Subcutaneous abdominal adipose tissue (tissue), 5 donors: ENCODE measurements at regions not wholly inside any gene's neighbourhood (a gene's known extent, or its start where the extent isn't known, plus 50 kb on each side); places are given as distances from the start of the nearest gene placed in this dataset.

Experiments used
- H3K27ac ChIP-seq: one replicate; pipeline ENCODE4 v1.7.0; 2013; ENCODE audit warnings: low read depth, mild to moderate bottlenecking, inconsistent platforms, low read length, moderate library complexity
- H3K27me3 ChIP-seq, 5 donors: one replicate each; pipeline ENCODE4 v1.7.0; 2013; ENCODE audit warnings: low read length in 5 of 5, inconsistent platforms in 1 of 5; ENCODE audit not compliant: control insufficient read depth in 5 of 5, insufficient read depth in 4 of 5
- H3K36me3 ChIP-seq, 5 donors: one replicate each; pipeline ENCODE4 v1.7.0; 2013; ENCODE audit warnings: low read length in 5 of 5; ENCODE audit not compliant: control insufficient read depth in 5 of 5, insufficient read depth in 5 of 5
- H3K4me1 ChIP-seq, 5 donors: one replicate each; pipeline ENCODE4 v1.7.0; 2013; ENCODE audit warnings: low read length in 5 of 5, mild to moderate bottlenecking in 3 of 5, moderate library complexity in 1 of 5; ENCODE audit not compliant: control insufficient read depth in 5 of 5, insufficient read depth in 5 of 5
- H3K4me3 ChIP-seq, 5 donors: one replicate each; pipeline ENCODE4 v1.7.0; 2013; ENCODE audit warnings: low read length in 5 of 5, low read depth in 1 of 5
- H3K9ac ChIP-seq, 5 donors: one replicate each; pipeline ENCODE4 v1.7.0; 2013; ENCODE audit warnings: low read length in 5 of 5, mild to moderate bottlenecking in 4 of 5, moderate library complexity in 3 of 5
- H3K9me3 ChIP-seq, 5 donors: one replicate each; pipeline ENCODE4 v1.7.0; 2013; ENCODE audit warnings: low read length in 5 of 5; ENCODE audit not compliant: control insufficient read depth in 5 of 5
- donor health status: healthy.
- donor health status: healthy.
- donor health status: healthy.
- donor health status: healthy.
- donor health status: healthy.

GRCh38 chr2:236815746-236816145 lies 246.1 kb downstream of the ACKR3 start:
- no peaks in the 10 kb centered on the region for H3K27me3 ChIP-seq
- H3K4me1 ChIP-seq = peaks cover 0 to 10% (median 4%) of the 10 kb centered on the region in 5 donors
- no peaks in the 10 kb centered on the region for H3K36me3 ChIP-seq
- H3K9ac ChIP-seq = no peak overlapping the region
- no peak overlapping the region for H3K27ac ChIP-seq
- no peak overlapping the region for H3K4me3 ChIP-seq
- H3K9me3 ChIP-seq = no peaks in the 10 kb centered on the region

GRCh38 chr2:236816197-236817170 lies 246.9 kb downstream of the ACKR3 start:
- H3K4me1 ChIP-seq = peaks cover 0 to 10% (median 4%) of the 10 kb centered on the region in 5 donors
- no peaks in the 10 kb centered on the region for H3K36me3 ChIP-seq
- H3K4me3 ChIP-seq = no peak overlapping the region
- H3K27me3 ChIP-seq = no peaks in the 10 kb centered on the region
- peaks cover 0 to 5% (median 4%) of the 10 kb centered on the region in 5 donors for H3K9me3 ChIP-seq
- H3K9ac ChIP-seq = no peak overlapping the region
- no peak overlapping the region for H3K27ac ChIP-seq

GRCh38 chr2:236818281-236819045 lies 248.8 kb downstream of the ACKR3 start:
- H3K9ac ChIP-seq = no peak overlapping the region
- no peak overlapping the region for H3K4me3 ChIP-seq
- peaks cover 0 to 10% (median 4%) of the 10 kb centered on the region in 5 donors for H3K4me1 ChIP-seq
- H3K27ac ChIP-seq = no peak overlapping the region
- peaks cover 0 to 14% (median 12%) of the 10 kb centered on the region in 5 donors for H3K9me3 ChIP-seq
- no peaks in the 10 kb centered on the region for H3K27me3 ChIP-seq
- H3K36me3 ChIP-seq = no peaks in the 10 kb centered on the region

GRCh38 chr2:236819275-236820002 lies 249.8 kb downstream of the ACKR3 start:
- Histone ChIP-seq H3K9ac (no peak overlapping the region), H3K27me3 (no peaks in the 10 kb centered on the region), H3K4me3 (no peak overlapping the region), H3K9me3 (peaks cover 0 to 14% (median 12%) of the 10 kb centered on the region in 5 donors), H3K36me3 (no peaks in the 10 kb centered on the region), H3K4me1 (peaks cover 0 to 10% (median 4%) of the 10 kb centered on the region in 5 donors), H3K27ac (no peak overlapping the region)

- H3K36me3 ChIP-seq = no peaks in the 10 kb centered on the region
- H3K9ac ChIP-seq = no peak overlapping the region
- peaks cover 0 to 14% (median 12%) of the 10 kb centered on the region in 5 donors for H3K9me3 ChIP-seq
- no peak overlapping the region for H3K4me3 ChIP-seq
- H3K27me3 ChIP-seq = no peaks in the 10 kb centered on the region
- peaks cover 0 to 10% (median 4%) of the 10 kb centered on the region in 5 donors for H3K4me1 ChIP-seq
- no peak overlapping the region for H3K27ac ChIP-seq
Observed at GRCh38 chr2:236820763-236821344, 251.2 kb downstream of the ACKR3 start.

GRCh38 chr2:236823041-236823629 lies 253.5 kb downstream of the ACKR3 start:
- H3K27ac ChIP-seq = no peak overlapping the region
- no peak overlapping the region for H3K4me3 ChIP-seq
- H3K36me3 ChIP-seq = no peaks in the 10 kb centered on the region
- no peak overlapping the region for H3K9ac ChIP-seq
- H3K27me3 ChIP-seq = no peaks in the 10 kb centered on the region
- peaks cover 0 to 14% (median 12%) of the 10 kb centered on the region in 5 donors for H3K9me3 ChIP-seq
- H3K4me1 ChIP-seq = peaks cover 2 to 19% (median 16%) of the 10 kb centered on the region in 5 donors

- peaks cover 2 to 19% (median 11%) of the 10 kb centered on the region in 5 donors for H3K4me1 ChIP-seq
- no peak overlapping the region for H3K4me3 ChIP-seq
- H3K9ac ChIP-seq = no peak overlapping the region
- no peak overlapping the region for H3K27ac ChIP-seq
- H3K27me3 ChIP-seq = no peaks in the 10 kb centered on the region
- peaks cover 0 to 14% (median 12%) of the 10 kb centered on the region in 5 donors for H3K9me3 ChIP-seq
- no peaks in the 10 kb centered on the region for H3K36me3 ChIP-seq
Observed at GRCh38 chr2:236823963-236824362, 254.3 kb downstream of the ACKR3 start.

GRCh38 chr2:236824836-236825235 lies 255.2 kb downstream of the ACKR3 start:
- no peaks in the 10 kb centered on the region for H3K27me3 ChIP-seq
- no peaks in the 10 kb centered on the region for H3K36me3 ChIP-seq
- no peak overlapping the region for H3K27ac ChIP-seq
- peaks cover 0 to 14% (median 12%) of the 10 kb centered on the region in 5 donors for H3K9me3 ChIP-seq
- H3K4me1 ChIP-seq = peaks cover 2 to 19% (median 11%) of the 10 kb centered on the region in 5 donors
- no peak overlapping the region for H3K4me3 ChIP-seq
- no peak overlapping the region for H3K9ac ChIP-seq

- peaks cover 2 to 15% (median 11%) of the 10 kb centered on the region in 5 donors for H3K4me1 ChIP-seq
- no peak overlapping the region for H3K4me3 ChIP-seq
- no peaks in the 10 kb centered on the region for H3K36me3 ChIP-seq
- H3K27ac ChIP-seq = no peak overlapping the region
- no peaks in the 10 kb centered on the region for H3K27me3 ChIP-seq
- no peak overlapping the region for H3K9ac ChIP-seq
- peaks cover 0 to 13% (median 12%) of the 10 kb centered on the region in 5 donors for H3K9me3 ChIP-seq
Observed at GRCh38 chr2:236825989-236826510, 256.4 kb downstream of the ACKR3 start.
